RWPE2 (cell line): ENCODE measurements at regions not wholly inside any gene's neighbourhood (a gene's known extent, or its start where the extent isn't known, plus 50 kb on each side); places are given as distances from the start of the nearest gene placed in this dataset.
A peak's percentile ranks its signal among the peaks of the same experiment; 100 is the strongest.

Experiments used
- ATAC-seq: fragments of 200-7000 bp; cut with Tn5 transposase; 3 replicates; pipeline ENCODE4 v1.9.1; 2021; ENCODE audit warnings: low read depth
- DNase-seq: peaks from one replicate; pipeline ENCODE4 v3.0.0-alpha.2; 2020; ENCODE audit warnings: low spot score
- H3K27ac ChIP-seq: fragments of 450-650 bp; 2 replicates; pipeline ENCODE4 v1.5.1; 2017; ENCODE audit warnings: mild to moderate bottlenecking; ENCODE audit not compliant: poor library complexity, severe bottlenecking
- H3K27me3 ChIP-seq: fragments of 250-450 bp; sonication (Bioruptor Pico); 2 replicates; pipeline ENCODE4 v1.5.1; 2021; ENCODE audit warnings: mild to moderate bottlenecking, moderate library complexity; ENCODE audit not compliant: insufficient read depth, poor library complexity, severe bottlenecking
- H3K36me3 ChIP-seq: fragments of 250-450 bp; sonication (Bioruptor Pico); 2 replicates; pipeline ENCODE4 v1.5.1; 2020; ENCODE audit warnings: low read depth, mild to moderate bottlenecking, moderate library complexity
- H3K4me1 ChIP-seq: fragments of 250-450 bp; sonication (Bioruptor Pico); 2 replicates; pipeline ENCODE4 v1.5.1; 2021; ENCODE audit warnings: mild to moderate bottlenecking, moderate library complexity; ENCODE audit not compliant: insufficient read depth, poor library complexity, severe bottlenecking
- H3K4me3 ChIP-seq: fragments of 250-450 bp; sonication (Bioruptor Pico); 2 replicates; pipeline ENCODE4 v1.5.1; 2021; ENCODE audit warnings: mild to moderate bottlenecking, moderate library complexity; ENCODE audit not compliant: severe bottlenecking
- H3K9me3 ChIP-seq: fragments of 250-450 bp; sonication (Bioruptor Pico); 2 replicates; pipeline ENCODE4 v1.5.1; 2021; ENCODE audit warnings: mild to moderate bottlenecking, moderate library complexity; ENCODE audit not compliant: severe bottlenecking
- TF ChIP-seq, protein P1 (sequence below): fragments of 450-650 bp; IDR thresholded peaks from one replicate; pipeline ENCODE4 v1.5.1; 2017; ENCODE audit warnings: mild to moderate bottlenecking, moderate library complexity; ENCODE audit not compliant: poor library complexity, severe bottlenecking

DNA sequence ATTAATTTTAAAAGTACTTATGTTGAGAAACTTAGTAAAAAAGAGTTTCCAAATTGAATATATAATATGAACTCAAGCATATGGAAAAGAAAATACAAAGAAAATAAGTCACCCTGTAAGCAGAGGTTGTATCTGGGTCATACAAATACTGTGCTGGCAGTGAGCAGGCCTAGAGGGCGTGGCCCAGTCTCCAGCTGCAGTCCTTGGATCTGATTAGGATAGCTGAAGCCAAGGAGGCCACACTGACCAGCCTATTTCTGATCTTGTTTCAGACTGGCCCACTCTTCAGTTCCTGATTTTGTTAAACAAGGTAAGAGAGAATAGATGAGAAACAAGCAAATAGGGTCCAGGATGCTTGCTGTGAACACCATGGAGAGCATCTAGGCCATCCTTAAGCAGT, 228.8 kb downstream of the EPM2A start:
- DNase-seq (no peak), ATAC-seq (no peak)
- no peak overlapping the region for H3K27ac ChIP-seq
- no peaks in the 10 kb centered on the region for H3K36me3 ChIP-seq
- no peak overlapping the region for H3K4me3 ChIP-seq
- TF ChIP-seq, protein P1, sequence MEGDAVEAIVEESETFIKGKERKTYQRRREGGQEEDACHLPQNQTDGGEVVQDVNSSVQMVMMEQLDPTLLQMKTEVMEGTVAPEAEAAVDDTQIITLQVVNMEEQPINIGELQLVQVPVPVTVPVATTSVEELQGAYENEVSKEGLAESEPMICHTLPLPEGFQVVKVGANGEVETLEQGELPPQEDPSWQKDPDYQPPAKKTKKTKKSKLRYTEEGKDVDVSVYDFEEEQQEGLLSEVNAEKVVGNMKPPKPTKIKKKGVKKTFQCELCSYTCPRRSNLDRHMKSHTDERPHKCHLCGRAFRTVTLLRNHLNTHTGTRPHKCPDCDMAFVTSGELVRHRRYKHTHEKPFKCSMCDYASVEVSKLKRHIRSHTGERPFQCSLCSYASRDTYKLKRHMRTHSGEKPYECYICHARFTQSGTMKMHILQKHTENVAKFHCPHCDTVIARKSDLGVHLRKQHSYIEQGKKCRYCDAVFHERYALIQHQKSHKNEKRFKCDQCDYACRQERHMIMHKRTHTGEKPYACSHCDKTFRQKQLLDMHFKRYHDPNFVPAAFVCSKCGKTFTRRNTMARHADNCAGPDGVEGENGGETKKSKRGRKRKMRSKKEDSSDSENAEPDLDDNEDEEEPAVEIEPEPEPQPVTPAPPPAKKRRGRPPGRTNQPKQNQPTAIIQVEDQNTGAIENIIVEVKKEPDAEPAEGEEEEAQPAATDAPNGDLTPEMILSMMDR = no peak
- peaks cover 7% of the 10 kb centered on the region for H3K4me1 ChIP-seq
- no peaks in the 10 kb centered on the region for H3K27me3 ChIP-seq
- H3K9me3 ChIP-seq = peaks cover 9% of the 10 kb centered on the region

DNA sequence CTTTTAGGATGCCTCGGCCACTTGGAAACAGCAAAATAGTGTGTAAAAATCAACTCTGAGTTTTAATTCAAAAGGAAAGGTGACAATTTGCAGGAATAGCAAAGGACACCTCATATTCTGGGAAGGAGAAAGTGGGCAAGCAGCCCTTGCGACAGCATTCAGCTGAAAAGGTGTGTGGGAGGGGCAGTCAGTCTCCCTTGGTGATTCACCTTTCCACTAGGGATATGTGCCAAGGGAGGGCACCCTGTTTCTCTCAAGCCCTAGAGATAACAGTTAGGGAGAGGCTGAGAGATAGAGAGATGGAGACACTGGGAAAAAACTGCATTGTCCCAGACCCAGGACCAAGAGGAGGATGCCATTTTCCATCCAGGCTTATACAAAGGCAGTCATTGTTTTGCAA, 228.1 kb downstream of the EPM2A start:
- ATAC-seq = peak; percentile 49; the same call in 1 of the 3 replicates

DNA sequence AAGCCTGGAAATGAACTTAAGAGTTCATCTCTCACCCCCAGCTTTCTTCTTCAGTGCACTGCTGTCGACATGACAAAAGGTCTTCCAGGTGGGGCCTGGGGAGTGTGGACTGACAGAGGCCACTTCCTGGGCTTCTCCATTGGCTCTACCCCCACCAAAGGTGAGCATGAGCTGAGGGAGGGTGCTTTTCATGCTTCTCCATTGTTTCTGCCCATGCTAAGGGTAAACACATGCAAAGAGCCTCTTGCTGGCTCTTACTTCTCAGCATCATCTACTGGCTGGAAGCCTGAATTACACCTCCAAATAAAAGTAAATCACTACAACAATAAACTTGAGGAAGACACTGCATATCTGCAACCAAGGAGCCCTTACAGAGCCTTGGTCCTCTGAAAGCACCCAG, 227.2 kb downstream of the EPM2A start:
- H3K9me3 ChIP-seq = peaks cover 9% of the 10 kb centered on the region
- peaks cover 3% of the 10 kb centered on the region for H3K4me1 ChIP-seq
- ATAC-seq (no peak), DNase-seq (no peak)
- H3K27me3 ChIP-seq = no peaks in the 10 kb centered on the region
- H3K27ac ChIP-seq = no peak overlapping the region
- H3K36me3 ChIP-seq = no peaks in the 10 kb centered on the region
- no peak overlapping the region for H3K4me3 ChIP-seq
- TF ChIP-seq, protein P1 = peak; percentile 13

More for the DNA sequence above, 228.1 kb downstream of the EPM2A start:
- TF ChIP-seq, protein P1 = no peak
- H3K27ac ChIP-seq = no peak overlapping the region
- H3K4me3 ChIP-seq = no peak overlapping the region
- no peak for DNase-seq
- peaks cover 7% of the 10 kb centered on the region for H3K4me1 ChIP-seq
- H3K27me3 ChIP-seq = no peaks in the 10 kb centered on the region
- H3K36me3 ChIP-seq = no peaks in the 10 kb centered on the region
- peaks cover 9% of the 10 kb centered on the region for H3K9me3 ChIP-seq

DNA sequence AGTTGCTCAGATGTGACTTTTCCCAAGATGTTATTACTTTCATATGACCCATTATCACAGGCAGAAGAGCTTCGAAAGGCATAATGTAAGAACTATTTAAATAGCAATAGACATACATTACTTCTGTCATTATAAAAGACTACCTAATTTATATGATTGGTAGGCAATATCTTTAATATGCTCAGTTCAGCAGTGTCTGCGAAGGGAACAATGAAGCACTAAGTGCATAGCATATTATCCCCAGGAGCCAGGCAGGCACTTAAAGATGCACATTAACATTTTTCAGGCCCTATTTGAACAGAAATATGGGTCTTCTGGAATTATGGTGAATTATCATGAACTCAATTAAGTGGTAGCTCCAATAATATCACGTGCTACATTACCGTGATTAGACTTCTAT, 217.8 kb downstream of the EPM2A start:
- ATAC-seq (no peak), DNase-seq (no peak)

DNA sequence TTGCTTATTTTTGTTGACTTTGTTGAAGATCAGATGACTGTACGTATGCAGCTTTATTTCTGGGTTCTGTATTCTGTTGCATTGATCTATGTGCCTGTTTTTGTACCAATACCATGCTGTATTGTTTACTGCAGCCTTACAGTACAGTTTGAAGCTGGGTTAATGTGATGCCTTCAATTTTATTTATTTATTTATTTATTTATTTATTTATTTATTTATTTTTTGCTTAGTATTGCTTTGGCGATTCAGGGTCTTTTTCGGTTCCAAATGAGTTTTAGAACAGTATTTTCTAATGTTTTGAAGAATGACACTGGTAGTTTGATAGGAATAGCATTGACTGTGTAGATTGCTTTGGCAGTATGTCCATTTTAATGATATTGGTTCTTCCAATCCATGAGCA, 210.3 kb downstream of the EPM2A start:
- H3K9me3 ChIP-seq = no peaks in the 10 kb centered on the region
- no peak overlapping the region for H3K4me3 ChIP-seq
- no peak for DNase-seq
- no peak overlapping the region for H3K27ac ChIP-seq
- no peaks in the 10 kb centered on the region for H3K4me1 ChIP-seq
- H3K27me3 ChIP-seq = no peaks in the 10 kb centered on the region
- no peaks in the 10 kb centered on the region for H3K36me3 ChIP-seq
- TF ChIP-seq, protein P1 = no peak
- ATAC-seq = no peak

More for the DNA sequence above, 217.8 kb downstream of the EPM2A start:
- TF ChIP-seq, protein P1 = no peak
- no peak overlapping the region for H3K4me3 ChIP-seq
- no peaks in the 10 kb centered on the region for H3K36me3 ChIP-seq
- H3K27me3 ChIP-seq = no peaks in the 10 kb centered on the region
- H3K4me1 ChIP-seq = peaks cover 4% of the 10 kb centered on the region
- no peaks in the 10 kb centered on the region for H3K9me3 ChIP-seq
- no peak overlapping the region for H3K27ac ChIP-seq
